NCI-H226 (cell line): ENCODE measurements at regions not wholly inside any gene's neighbourhood (a gene's known extent, or its start where the extent isn't known, plus 50 kb on each side); places are given as distances from the start of the nearest gene placed in this dataset.
"Not testable (repeated sequence)": the region's sequence is repeated elsewhere in the genome, so short reads cannot be mapped to it uniquely, and the experiment has no call there.

Experiments
- DNase-seq: peaks from one replicate; pipeline ENCODE4 v3.0.0-alpha.2; 2015

DNA sequence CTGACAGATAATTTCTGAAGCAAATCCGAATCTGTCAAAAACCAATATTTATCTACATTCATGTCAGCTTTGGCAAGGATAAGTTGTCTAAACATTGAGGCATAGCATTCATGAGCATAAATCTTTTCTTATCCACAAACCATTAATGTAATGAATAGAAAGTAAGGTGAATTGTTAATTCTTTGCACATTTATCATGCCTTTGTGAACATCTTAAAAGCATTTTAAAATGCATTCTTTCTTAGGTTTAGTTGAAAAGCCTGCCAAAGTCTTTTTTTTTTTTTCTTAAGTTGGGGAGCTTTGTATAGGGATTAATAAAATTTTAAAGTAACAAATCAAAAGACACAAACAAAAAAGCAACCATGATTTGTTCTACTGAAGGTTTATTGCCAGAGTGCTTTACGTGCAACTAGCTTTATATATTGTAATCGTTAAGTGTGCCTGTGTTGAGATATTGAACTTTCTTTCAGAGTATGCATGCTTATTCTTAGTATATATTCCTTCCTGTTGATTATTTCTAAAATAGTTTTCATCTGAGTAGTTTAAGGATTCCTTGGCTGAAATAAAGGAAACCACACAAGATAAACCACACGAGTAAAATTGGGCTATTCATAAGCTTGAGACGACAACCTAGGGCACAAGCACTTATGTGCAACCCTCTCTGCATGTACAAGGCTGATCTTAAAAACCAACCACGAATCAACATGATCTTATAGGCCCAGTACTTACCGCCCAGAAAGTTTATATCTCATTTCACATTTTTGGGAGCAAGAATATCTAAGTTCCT is 1110.9 kb upstream of the CNTN5 start:
- DNase-seq, result peak; percentile 35

DNA sequence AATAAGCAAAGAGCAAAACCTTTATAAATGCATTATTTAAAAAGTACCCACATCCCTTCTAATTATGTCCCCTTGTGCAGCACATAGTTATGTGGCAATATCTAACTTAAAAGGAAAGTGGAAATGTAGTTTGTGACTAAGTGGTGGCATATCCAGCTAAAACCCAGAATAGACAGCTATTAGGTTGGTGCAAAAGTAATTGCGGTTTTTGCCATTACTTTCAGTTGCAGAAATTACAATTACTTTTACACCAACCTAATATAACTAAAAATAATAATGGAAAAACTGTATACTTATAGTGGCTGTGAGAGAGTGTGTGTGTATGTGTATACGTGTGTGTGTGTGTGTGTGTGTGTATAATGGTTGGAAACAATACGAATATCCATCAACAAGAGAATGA is 1108.1 kb upstream of the CNTN5 start:
- no peak for DNase-seq

DNA sequence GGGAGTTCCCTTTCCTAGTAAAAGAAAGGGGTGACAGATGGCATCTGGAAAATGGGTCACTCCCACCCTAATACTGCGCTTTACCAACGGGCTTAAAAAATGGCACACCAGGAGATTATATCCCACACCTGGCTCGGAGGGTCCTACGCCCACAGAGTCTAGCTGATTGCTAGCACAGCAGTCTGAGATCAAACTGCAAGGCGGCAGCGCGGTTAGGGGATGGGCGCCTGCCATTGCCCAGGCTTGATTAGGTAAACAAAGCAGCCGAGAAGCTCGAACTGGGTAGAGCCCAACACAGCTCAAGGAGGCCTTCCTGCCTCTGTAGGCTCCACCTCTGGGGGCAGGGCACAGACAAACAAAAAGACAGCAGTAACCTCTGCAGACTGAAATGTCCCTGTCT is 1097.8 kb upstream of the CNTN5 start:
- not testable (repeated sequence) for DNase-seq

DNA sequence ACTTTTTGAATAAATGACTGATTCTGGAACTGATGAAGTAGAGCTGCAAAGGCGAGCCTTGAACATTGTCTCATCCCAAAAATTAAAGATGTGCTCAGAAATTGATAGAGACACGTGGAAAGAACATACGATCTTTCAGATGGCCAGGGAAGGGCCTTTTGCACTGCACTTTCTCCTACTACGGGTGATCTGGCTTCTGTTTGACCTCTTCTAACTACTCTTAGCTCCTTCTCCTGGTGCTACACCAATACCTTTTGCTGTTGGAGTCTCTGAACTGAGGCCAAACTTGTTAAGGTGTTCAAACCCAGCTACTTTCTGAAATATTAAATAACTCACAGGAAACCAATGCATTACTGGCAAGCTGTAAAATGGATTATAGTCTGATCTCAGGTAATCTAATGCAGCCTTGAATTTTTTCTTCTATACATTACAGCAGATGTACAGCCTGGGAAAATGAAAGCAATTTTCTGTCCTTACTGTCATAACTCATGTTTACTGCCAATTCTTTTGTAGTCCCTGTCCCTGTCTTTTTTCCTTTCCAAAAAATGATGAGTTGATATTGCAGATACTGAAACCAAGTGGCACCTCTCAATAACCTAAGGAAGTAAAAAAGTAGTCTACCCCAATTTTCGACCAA is 1086.1 kb upstream of the CNTN5 start:
- no peak for DNase-seq

DNA sequence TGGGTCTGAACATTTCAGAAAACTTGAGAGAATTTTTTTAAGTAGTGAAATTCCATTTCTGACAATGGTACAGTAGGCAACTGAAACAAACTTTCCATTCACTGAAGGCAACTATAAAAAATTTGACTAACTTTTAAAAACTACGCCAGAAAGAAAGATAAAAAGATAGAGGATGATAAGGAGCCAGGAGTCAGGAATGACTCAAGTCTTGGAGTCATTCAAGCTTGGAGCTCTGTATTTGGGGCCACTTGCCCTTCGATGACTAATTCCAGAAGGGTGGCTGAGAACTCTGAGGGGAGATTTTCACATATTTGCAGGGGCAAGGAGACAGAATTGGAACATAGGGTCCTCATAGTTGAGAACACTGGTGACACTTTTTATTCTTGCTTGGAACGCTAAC is 1083.2 kb upstream of the CNTN5 start:
- DNase-seq, result peak; percentile 50

DNA sequence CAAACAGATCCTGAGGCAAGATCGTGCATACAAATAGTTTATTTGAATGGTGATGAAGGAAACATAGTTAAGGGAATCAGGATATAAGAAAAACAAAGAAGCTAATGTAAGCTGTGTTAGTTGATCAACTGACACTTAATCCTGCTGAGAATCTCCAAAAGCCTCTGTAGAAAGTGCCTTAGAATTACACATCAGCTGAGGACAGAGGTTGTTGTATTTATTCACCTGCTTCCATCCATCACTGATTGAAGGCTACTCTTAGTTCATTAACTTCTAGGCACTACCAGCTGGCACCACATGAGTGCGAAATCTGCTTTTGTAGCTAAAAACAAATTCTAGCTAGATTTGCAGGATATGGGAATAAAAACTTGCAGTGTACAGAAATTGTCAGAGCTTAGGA is 1082.0 kb upstream of the CNTN5 start:
- no peak for DNase-seq

DNA sequence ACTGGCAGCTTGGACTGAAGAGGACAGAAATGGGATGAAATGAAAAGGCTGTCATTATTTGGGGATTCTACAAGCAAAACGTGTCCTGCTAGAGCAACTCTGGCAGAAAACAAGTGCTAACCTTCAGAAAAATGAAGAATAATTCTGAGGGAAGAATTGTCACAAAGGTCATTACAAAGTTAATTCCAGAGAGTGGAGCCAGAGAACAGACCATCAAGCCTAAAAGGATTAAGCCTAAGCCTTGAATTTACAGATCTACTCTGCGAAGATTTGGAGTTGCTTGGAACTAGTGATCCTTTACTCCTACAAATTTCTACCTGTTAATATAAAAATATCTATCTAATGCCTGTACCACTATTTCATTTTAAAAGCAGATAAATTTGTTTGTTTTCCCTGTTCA is 1077.3 kb upstream of the CNTN5 start:
- no peak for DNase-seq

DNA sequence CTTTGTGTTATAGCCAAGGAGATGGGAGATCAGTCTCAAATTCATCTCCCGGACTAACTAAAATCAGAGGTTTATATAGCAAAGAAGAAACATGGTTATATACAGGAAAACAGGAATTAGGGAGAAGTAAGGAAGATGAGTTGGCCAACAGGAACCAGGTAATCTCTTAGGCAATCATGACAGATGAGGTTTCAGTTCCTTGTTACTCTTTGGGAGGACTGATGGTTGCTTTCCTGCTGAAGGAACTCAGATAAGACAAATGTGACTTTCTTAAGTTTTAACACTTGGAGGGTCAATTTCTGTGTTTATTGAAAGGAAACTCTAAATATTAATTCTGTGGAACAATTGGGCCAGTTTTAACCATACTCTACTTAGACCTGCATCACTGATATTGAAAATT is 1072.0 kb upstream of the CNTN5 start:
- DNase-seq, result no peak

DNA sequence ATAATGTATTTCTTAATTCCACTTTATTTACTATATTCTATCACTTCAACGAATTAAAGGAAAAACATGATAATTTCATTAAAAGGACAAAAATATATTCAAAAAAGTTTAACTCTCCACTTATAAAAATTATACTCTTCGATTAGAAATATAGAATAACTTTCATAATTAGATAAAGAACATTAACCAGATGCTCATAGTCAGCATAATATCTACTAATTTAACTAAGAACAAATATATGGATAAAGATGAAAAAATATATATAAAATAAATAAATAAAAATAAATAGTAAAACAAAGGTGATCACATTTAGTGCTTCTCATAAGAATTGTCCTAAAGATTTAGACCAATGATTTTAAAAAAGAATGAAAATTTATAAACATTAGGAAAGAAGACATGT is 1065.2 kb upstream of the CNTN5 start:
- no peak for DNase-seq

DNA sequence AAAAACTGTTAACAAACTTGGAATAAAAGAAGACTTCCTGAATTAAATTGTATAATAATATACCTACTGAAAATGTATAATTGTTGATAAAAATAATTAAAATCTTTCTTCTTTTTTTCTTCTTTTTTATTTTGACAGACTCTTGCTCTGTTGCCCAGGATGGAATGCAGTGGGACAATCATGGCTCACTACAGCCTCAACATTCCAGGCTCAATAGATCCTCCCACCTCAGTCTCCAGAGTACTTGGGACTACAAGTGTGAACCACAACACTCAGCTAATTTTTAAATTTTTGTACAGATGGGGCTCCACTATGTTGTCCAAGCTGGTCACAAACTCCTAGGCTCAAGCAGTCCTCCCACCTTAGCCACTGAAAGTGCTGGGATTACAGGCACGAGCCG is 1063.8 kb upstream of the CNTN5 start:
- DNase-seq, result no peak

DNA sequence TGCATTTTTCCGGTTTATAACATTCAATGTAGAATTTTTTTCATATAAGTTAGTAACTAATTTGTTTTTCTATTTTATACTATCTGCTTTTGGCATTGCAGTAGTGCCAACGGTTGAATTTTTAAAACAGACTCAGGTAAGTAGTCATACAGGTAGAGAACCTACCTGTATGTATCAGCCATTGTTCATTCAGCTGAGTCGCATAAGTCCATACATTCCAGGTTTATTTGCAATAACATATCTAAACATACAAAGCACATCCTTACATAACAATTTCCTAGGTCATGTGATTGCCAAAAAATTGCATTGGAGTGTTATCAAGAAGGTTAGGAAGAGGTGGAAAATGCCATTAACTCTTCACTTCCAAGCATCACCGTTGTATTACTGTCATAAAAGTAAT is 1059.3 kb upstream of the CNTN5 start:
- DNase-seq, result no peak

DNA sequence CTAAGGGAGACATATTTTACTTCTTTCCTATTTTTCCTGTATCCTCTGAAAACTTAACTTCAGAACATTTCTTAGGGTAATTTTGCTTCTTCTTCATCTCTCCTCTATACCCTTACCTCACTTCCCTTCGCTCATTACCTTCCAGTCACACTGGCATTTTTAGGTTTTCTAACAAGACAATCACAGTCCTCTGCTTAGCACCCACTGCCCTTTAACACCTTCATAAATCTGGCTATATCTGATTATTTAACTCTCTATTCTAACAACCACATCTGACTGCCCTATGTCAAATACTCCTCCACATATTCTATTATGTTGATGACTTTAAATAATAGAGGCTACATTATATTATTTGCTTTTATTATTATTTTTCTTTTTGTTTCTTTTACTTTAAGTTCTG is 1058.0 kb upstream of the CNTN5 start:
- no peak for DNase-seq

DNA sequence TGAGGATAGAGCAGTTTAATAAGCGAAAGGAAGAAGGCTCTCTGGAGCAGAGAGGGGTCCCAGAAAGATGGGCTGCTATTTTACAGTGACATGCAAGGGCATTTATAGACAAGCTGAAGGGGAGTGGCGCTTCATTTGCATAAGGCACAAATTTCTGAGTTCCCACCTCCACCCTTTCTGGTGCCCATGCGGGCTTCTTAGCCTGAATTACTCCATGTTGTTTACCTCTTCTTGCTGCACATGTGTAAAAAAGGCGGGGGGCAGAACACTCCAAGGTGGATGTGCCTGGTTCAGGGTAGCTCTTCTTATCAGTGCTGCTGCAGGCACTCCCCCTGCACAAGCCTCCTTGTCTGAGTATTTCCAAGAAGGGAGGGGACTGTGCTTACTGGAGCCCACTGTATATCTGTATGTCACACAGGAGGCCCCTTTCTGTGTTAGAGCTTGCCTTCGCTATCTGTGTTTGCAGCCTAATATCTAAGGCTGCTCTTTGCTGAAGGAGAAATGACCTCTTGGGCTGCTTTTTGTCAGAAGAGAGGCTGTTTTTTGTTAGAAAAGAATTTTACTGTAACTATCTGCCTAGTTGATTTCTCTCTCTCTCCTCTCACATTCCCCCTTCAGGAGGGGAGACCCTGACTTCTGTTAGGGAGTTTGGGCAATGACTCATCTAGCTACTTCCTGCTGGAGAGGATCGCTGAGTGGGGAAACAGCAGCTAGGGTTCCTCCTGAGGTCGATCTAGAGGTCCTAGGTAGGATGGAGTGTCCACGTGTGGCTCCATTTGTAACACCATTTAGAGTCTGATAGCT is 1057.0 kb upstream of the CNTN5 start:
- peak; percentile 22 for DNase-seq

DNA sequence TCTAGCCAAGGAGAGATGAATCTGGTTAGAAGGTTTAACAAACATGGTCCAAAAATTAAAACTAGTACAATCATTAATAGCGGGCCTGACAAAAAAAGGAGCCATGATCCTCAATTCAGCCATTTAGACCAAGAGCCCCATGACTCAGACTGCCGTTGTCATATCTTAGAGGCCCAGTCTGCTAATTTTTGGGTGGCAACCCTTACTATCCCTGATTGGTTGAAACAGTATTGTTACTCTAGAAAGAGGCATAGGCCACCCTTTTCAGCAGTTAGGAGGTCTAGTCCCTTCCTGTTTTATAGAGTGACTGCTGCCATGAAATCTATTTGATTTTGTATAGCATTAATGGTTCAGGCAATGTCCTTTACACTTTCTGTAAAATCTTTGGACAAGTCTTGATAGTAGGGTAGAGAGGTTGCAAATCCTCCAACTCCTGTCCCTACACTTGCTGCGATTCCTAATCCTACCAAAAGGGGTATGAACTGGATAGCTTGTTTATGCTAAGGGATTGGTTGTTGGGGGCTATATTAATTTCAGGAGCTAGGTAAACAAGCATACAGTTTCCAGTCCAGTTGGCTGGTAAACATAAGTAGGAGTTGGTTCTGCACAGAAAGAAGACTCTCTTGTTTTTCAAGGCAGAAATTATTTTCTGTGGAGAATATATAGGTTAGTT is 1056.3 kb upstream of the CNTN5 start:
- DNase-seq, result no peak

DNA sequence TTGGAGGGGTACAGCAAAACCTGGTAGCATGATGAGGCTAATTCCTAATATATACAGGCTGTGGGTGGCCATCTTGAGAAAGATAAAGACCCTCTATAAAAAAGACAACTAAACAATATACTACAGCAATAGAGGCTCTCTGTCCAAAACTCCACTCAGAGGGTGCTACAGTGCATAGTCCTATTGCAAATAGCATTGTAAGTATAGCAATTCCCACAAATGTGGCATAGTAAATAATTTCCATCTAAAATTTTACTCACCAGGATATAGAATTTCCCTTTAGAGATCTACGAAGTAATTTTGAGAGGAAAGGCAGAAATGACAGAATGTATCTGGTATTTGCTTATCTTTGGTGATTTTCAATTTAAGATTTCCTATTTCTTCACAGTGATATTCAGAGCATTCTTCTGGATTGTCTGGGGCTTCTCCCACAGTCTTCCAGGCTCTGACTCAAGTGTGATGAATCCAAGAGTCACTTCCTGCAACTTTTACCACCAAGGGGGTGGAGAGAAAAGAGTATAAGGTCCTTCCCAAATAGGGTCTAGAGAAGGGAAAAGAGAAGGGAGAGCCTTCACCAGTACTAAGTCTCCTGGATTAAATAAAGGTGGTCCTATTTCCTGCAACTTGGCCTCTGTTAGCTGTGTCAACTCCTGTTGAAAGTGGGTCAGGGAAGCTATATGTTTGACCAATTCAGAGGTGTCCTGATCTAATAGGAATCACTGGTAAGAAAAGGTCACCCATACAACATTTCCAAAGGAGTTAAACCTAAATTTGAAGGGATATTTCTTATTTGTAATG is 1054.7 kb upstream of the CNTN5 start:
- DNase-seq, result peak; percentile 94

DNA sequence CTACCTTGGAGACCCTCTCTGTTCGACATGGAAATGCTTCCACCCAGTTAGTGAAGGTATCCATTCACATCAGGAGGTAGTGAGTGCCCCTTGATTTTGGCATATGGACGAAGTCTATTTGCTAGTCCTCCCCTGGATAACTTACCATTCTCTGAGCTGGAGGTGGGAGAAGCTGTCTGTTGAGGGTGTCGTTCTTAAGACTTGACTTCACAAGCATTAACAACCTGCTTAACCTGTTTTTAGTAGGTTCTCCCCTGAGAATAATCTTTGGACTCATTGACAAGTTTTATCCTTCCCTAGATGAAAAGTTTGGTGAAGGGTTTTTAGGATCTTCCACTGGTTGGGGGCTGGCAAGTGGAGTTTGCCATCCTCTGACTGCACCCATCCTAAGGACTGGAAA is 1053.8 kb upstream of the CNTN5 start:
- no peak for DNase-seq

DNA sequence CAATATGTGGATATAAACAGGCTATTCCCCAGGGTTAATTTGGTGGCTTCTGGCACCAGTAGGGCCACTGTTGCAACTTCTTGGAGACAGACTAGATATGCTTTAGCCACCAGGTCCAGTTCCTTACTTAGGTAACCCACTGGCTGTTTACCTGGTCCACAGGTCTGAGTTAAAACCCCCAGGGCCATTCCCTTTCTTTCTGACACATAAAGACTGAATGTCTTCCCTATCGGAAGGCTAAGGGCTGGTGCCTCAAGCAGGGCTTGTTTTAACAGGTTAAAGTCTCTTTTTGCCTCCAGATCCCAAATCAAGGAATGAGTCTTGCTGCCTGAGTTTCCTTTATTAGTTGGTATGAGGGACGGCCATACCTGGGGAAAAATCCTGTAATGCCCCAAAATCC is 1052.7 kb upstream of the CNTN5 start:
- no peak for DNase-seq

DNA sequence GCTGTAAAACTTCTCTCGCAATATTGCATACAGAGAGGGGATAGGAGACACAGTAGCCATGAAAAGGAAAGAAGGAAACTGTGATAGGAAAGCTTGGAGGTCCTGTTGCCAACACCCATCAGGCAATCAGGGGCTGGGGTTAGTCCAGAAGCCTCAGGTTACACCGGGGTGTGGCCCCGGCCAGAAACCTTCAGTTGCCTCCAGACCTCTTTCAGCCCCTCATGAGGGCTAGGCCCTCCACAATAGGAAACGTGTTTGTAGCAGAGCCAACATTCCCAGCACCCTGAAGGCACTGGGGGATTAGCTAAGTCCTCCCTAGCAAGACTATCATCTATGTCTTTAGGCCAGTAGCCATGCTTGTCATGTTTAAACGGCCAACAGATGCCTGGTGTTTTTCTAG is 1048.0 kb upstream of the CNTN5 start:
- no peak for DNase-seq

DNA sequence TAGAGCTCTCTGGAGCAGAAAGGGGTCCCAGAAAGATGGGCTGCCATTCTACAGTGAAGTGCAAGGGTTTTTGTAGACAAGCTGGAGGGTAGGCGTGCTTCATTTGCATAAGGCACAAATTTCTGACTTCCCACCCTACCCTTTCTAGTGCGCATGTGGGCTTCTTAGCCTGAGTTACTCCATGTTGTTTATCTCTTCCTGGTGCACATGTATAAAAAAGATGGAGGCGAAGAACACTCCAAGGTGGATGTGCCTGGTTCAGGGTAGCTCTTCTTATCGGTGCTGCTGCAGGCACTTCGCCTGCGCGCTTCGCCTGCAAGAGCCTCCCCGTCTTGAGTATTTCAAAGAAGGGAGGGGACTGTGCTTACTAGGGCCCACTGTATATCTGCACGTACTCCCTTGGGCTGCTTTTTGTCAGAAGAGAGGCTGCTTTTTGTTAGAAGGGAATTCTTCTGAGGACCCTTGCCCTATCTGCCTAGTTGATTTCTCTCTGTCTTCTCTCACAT is 1047.3 kb upstream of the CNTN5 start:
- no peak for DNase-seq

DNA sequence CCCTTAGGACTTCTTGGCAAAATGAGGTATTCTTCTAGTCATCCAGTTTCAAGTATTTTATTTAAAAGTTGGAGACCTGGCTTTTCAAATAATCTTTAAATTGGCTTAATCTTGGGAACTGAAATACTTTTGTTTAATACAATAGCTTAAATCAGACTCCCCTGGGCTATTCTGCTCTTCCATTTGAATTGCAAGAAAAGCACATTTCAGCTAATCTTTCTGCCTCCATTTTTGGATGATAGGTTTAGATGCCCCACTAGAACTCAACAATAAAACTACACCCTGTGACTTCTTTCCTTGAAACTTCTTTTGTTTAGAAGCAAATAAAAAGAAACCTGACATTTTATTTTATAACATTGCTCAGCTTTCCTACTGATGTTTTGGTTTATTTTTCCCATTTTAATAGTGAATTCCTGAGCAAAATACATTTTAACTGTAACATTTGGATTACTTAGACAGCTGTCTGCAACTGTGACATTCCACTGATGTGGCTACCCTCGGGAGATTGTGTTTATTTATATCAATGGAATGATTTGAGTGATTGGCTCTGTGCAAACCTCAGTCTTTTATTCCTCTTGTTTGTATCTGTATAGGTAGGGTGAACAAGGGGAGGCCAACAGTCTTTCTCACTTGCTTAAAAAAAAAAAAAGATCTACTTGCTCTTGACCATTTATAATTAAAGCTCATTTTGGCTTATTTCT is 1045.8 kb upstream of the CNTN5 start:
- DNase-seq, result no peak

DNA sequence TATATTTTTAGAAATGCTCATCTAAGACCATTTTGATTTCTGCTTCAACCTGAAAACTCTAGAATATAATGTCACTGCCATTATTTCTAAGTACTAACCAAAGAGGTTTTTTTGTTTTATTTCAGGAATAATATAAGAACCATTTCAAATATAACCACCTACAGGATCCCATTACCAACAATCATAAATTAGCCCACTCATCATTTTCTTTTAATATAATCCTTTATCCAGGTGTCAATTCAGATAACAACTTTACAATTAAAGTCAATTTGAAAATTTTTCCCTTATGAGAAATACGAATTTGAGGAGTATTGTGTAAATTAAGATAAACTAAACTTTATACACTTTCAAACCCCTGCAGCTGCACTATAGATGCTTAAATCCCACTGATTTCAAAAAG is 1043.0 kb upstream of the CNTN5 start:
- no peak for DNase-seq

DNA sequence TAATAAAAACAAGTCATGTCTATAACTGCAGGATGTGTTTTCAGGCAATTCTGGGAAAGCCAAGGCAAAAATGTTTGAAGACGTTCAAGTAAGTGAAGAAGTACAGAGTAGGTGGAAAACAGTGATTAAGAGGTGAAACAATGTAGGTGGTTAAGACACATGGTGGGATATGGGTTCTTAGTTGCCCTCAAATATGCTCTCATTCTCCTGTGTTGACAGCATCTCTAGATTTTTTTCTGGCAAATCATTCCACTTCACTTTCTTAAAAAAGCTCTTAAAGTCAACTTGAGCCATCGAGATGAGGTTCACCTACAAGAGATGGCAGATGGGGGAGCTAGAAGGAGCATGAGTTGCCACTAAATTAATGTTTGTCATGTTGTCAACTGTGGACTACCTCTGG is 1041.0 kb upstream of the CNTN5 start:
- no peak for DNase-seq
